Hepatocyte (in vitro differentiated cells): ENCODE measurements at regions not wholly inside any gene's neighbourhood (a gene's known extent, or its start where the extent isn't known, plus 50 kb on each side); places are given as distances from the start of the nearest gene placed in this dataset.

Source experiments
- DNase-seq: peaks from one replicate; pipeline ENCODE4 v3.0.0-alpha.2; 2016; ENCODE audit warnings: low spot score
- H2AFZ ChIP-seq: fragments of 200-600 bp; sonication (generic); 2 replicates; pipeline ENCODE4 v1.6.0; 2016; ENCODE audit warnings: antibody characterized with exemption, mild to moderate bottlenecking
- H3K27ac ChIP-seq: fragments of 200-600 bp; sonication (generic); 2 replicates; pipeline ENCODE4 v1.5.1; 2016; ENCODE audit warnings: mild to moderate bottlenecking
- H3K27me3 ChIP-seq: fragments of 200-600 bp; sonication (generic); 2 replicates; pipeline ENCODE4 v1.6.1; 2016
- H3K36me3 ChIP-seq: fragments of 200-600 bp; sonication (generic); replicated peaks from 2 replicates; pipeline ENCODE4 v1.5.1; 2016; ENCODE audit warnings: low read depth; ENCODE audit not compliant: insufficient read depth
- H3K4me1 ChIP-seq: fragments of 200-600 bp; sonication (generic); 2 replicates; pipeline ENCODE4 v1.5.1; 2016; ENCODE audit warnings: mild to moderate bottlenecking, moderate library complexity; ENCODE audit not compliant: insufficient read depth
- H3K4me2 ChIP-seq: fragments of 200-600 bp; sonication (generic); 2 replicates; pipeline ENCODE4 v1.6.0; 2016
- H3K4me3 ChIP-seq: fragments of 200-600 bp; sonication (generic); 2 replicates; pipeline ENCODE4 v1.5.1; 2016; ENCODE audit warnings: mild to moderate bottlenecking
- H3K79me2 ChIP-seq: fragments of 200-600 bp; sonication (generic); 2 replicates; pipeline ENCODE4 v1.6.0; 2017; ENCODE audit warnings: mild to moderate bottlenecking
- H3K9me2 ChIP-seq: fragments of 200-600 bp; sonication (generic); replicated peaks from 2 replicates; pipeline ENCODE4 v1.6.0; 2017; ENCODE audit warnings: mild to moderate bottlenecking; ENCODE audit not compliant: insufficient read depth
- H3K9me3 ChIP-seq: fragments of 200-600 bp; sonication (generic); 2 replicates; pipeline ENCODE4 v1.5.1; 2016; ENCODE audit warnings: low read depth, mild to moderate bottlenecking
- H4K20me1 ChIP-seq: fragments of 200-600 bp; sonication (generic); 2 replicates; pipeline ENCODE4 v1.6.0; 2016; ENCODE audit warnings: mild to moderate bottlenecking; ENCODE audit not compliant: insufficient read depth, poor library complexity, severe bottlenecking
- CTCF ChIP-seq: fragments of 200-600 bp; sonication (generic); IDR thresholded peaks from 2 replicates; pipeline ENCODE4 v1.5.1; 2016; ENCODE audit warnings: antibody characterized with exemption, mild to moderate bottlenecking; ENCODE audit not compliant: poor library complexity
- EZH2 ChIP-seq: fragments of 200-600 bp; sonication (generic); IDR thresholded peaks from 2 replicates; pipeline ENCODE4 v1.6.1; 2016; ENCODE audit warnings: antibody characterized with exemption, mild to moderate bottlenecking, borderline replicate concordance
- EZH2phosphoT487 ChIP-seq: fragments of 200-600 bp; sonication (generic); IDR thresholded peaks from one replicate; pipeline ENCODE4 v1.6.1; 2018; ENCODE audit warnings: antibody characterized with exemption, mild to moderate bottlenecking, low read depth, moderate library complexity; ENCODE audit not compliant: unreplicated experiment, severe bottlenecking
- WGBS: methylation state at CpG from one replicate; pipeline ENCODE4 v1.1.6; 2016; ENCODE audit warnings: low lambda C conversion rate; ENCODE audit errors: missing lambda C conversion rate; 5-methylcytosine and 5-hydroxymethylcytosine counted together

DNA sequence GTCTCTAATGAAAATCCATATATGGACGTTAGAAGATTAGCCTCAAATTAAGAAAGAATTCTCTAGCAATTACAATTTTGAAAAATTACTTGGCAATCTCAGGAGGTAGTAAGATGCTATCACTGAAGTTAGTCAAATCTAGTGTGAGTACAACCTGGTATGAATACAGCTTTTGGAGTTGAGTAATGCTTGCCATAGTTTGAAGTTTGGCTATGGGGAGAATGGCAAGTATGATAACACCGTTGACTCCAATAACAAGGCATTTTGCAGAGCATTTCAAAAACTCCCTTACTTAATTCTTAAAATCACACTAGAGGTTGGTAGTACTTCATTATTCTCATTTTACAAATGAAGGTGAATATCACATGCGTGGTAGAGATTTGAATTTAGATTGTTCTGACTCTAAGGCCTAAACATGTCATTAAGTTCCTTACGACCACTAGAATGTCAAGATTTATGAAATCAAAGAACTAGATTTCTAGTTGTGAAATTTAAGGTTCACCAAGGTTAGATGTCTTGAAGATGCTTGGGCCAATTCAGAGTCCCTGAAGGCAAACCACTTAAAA lies 355.4 kb downstream of the ETS1 start:
- Histone ChIP-seq H3K9me3 (no peaks in the 10 kb centered on the region), H3K27me3 (no peaks in the 10 kb centered on the region), H3K4me2 (no peak overlapping the region), H3K4me3 (no peak overlapping the region), H3K9me2 (no peaks in the 10 kb centered on the region), H3K79me2 (no peaks in the 10 kb centered on the region), H4K20me1 (no peaks in the 10 kb centered on the region), H3K4me1 (peaks cover 20% of the 10 kb centered on the region), H2AFZ (no peak overlapping the region), H3K36me3 (no peaks in the 10 kb centered on the region), H3K27ac (no peak overlapping the region)
- TF ChIP-seq EZH2phosphoT487 = no peak
- no peak for TF ChIP-seq EZH2
- TF ChIP-seq CTCF = no peak
- DNase-seq = no peak
- WGBS = 92% methylated on average over 4 of the region's 4 CpGs

DNA sequence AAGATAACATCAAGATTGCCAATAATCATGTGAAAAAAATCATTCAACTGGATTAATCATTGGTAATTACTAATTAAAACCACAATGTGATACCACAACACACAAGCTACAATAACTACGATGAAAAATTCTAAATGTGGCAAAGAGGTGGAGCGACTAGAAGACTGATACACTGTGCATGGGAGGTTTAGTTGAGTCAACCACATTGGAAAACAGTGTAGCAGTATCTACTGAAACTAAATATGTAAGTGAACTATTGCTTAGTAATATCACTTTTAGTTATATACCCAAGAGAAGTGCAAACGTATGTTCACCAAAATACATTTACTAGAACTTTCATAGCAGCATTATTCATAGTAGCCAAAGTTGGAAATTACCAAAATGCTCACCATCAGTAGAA lies 359.9 kb downstream of the ETS1 start:
- Histone ChIP-seq H2AFZ (no peak overlapping the region), H3K36me3 (no peaks in the 10 kb centered on the region), H3K79me2 (no peaks in the 10 kb centered on the region), H3K4me3 (no peak overlapping the region), H3K4me2 (no peak overlapping the region), H4K20me1 (no peaks in the 10 kb centered on the region), H3K4me1 (no peaks in the 10 kb centered on the region), H3K27me3 (no peaks in the 10 kb centered on the region), H3K27ac (no peak overlapping the region), H3K9me2 (no peaks in the 10 kb centered on the region), H3K9me3 (no peaks in the 10 kb centered on the region)
- TF ChIP-seq EZH2phosphoT487 (no peak), CTCF (no peak), EZH2 (no peak)
- DNase-seq = no peak
- WGBS = 98% methylated on average over 3 of the region's 3 CpGs

- no peak overlapping the region for H3K4me3 ChIP-seq
- H3K9me3 ChIP-seq = no peaks in the 10 kb centered on the region
- no peaks in the 10 kb centered on the region for H4K20me1 ChIP-seq
- 82% methylated on average over 7 of the region's 7 CpGs for WGBS
- TF ChIP-seq EZH2phosphoT487 (no peak), EZH2 (no peak), CTCF (no peak)
- no peak overlapping the region for H2AFZ ChIP-seq
- no peaks in the 10 kb centered on the region for H3K36me3 ChIP-seq
- H3K4me2 ChIP-seq = no peak overlapping the region
- no peak overlapping the region for H3K27ac ChIP-seq
- H3K27me3 ChIP-seq = no peaks in the 10 kb centered on the region
- H3K79me2 ChIP-seq = no peaks in the 10 kb centered on the region
- no peaks in the 10 kb centered on the region for H3K4me1 ChIP-seq
- DNase-seq = no peak
- no peaks in the 10 kb centered on the region for H3K9me2 ChIP-seq
Observed at GRCh38 chr11:128226106-128226716, 361.1 kb downstream of the ETS1 start.
